Endodermal cell (in vitro differentiated cells): ENCODE measurements at regions not wholly inside any gene's neighbourhood (a gene's known extent, or its start where the extent isn't known, plus 50 kb on each side); places are given as distances from the start of the nearest gene placed in this dataset.
A peak's percentile ranks its signal among the peaks of the same experiment; 100 is the strongest.

ENCODE experiments used
- DNase-seq: peaks from one replicate; pipeline ENCODE4 v3.0.0-alpha.2; 2017
- H3K27ac ChIP-seq: 2 replicates; pipeline ENCODE4 v1.5.1; 2013; ENCODE audit warnings: mild to moderate bottlenecking, low read depth, low read length, moderate library complexity
- H3K27me3 ChIP-seq: 2 replicates; pipeline ENCODE4 v1.6.1; 2013; ENCODE audit warnings: mild to moderate bottlenecking, low read length, moderate library complexity; ENCODE audit not compliant: insufficient read depth, control insufficient read depth, poor library complexity, severe bottlenecking
- H3K36me3 ChIP-seq: 2 replicates; pipeline ENCODE4 v1.7.0; 2013; ENCODE audit warnings: mild to moderate bottlenecking, low read length, moderate library complexity; ENCODE audit not compliant: control insufficient read depth, insufficient read depth
- H3K4me1 ChIP-seq: one replicate; pipeline ENCODE4 v1.7.0; 2013; ENCODE audit warnings: low read length; ENCODE audit not compliant: control insufficient read depth, insufficient read depth
- H3K4me3 ChIP-seq: 2 replicates; pipeline ENCODE4 v1.5.1; 2013; ENCODE audit warnings: mild to moderate bottlenecking, low read length, moderate library complexity
- H3K9ac ChIP-seq: 2 replicates; pipeline ENCODE4 v1.6.1; 2013; ENCODE audit warnings: mild to moderate bottlenecking, low read length, moderate library complexity; ENCODE audit not compliant: poor library complexity, severe bottlenecking; ENCODE audit errors: extremely low read depth
- H3K9me3 ChIP-seq: 2 replicates; pipeline ENCODE4 v1.6.1; 2013; ENCODE audit warnings: mild to moderate bottlenecking, low read length, moderate library complexity; ENCODE audit not compliant: control insufficient read depth
- H3K27ac Mint-ChIP-seq: 2 replicates; pipeline ENCODE4 v1.8.0; 2020; ENCODE audit warnings: mixed read lengths
- H3K27me3 Mint-ChIP-seq: 2 replicates; pipeline ENCODE4 v1.8.0; 2021; ENCODE audit warnings: mild to moderate bottlenecking, mixed read lengths; ENCODE audit not compliant: insufficient read depth
- H3K36me3 Mint-ChIP-seq: 2 replicates; pipeline ENCODE4 v1.8.0; 2020; ENCODE audit warnings: low read depth, mixed read lengths
- H3K4me1 Mint-ChIP-seq: 2 replicates; pipeline ENCODE4 v1.8.0; 2020; ENCODE audit warnings: mixed read lengths
- H3K4me3 Mint-ChIP-seq: 2 replicates; pipeline ENCODE4 v1.8.0; 2020; ENCODE audit warnings: mild to moderate bottlenecking, moderate library complexity, mixed read lengths
- H3K9me3 Mint-ChIP-seq: 2 replicates; pipeline ENCODE4 v1.8.0; 2020; ENCODE audit warnings: mild to moderate bottlenecking, mixed read lengths
- WGBS, 2 experiments: methylation state at CpG; one replicate each; pipeline versions ENCODE4 v1.1.5 to v1.1.7; 2013; ENCODE audit warnings: missing lambda C conversion rate in 2 of 2, mixed read lengths in 1 of 2; ENCODE audit not compliant: insufficient coverage in 1 of 2, insufficient read length in 1 of 2; 5-methylcytosine and 5-hydroxymethylcytosine counted together
- TF ChIP-seq, protein P1 (sequence below): fragments of 200-600 bp; sonication (generic); conservative IDR thresholded peaks from 2 replicates; pipeline ENCODE4 v1.5.0; 2021; ENCODE audit warnings: antibody characterized with exemption, mild to moderate bottlenecking

DNA sequence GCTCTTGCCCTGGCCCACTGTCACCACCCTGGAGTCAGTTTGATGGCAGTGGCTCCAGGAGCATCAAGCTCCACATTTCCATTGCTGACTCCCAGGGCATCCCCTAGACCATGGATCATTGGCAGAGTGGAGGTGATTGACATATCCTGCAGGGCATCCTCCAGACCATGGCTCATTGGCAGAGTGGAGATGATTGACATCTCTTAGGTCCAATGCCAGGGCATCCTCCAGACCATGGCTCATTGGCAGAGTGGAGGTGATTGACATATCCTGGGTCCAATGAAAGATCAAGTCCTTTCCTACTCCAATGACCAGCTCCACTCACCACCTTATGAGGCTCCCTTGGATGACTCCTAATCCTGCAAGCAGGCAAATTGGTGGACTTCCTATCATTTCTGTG is 174.3 kb upstream of the NLRP1 start:
- Histone ChIP-seq H3K9ac (no peak overlapping the region), H3K4me3 (no peak overlapping the region), H3K36me3 (no peaks in the 10 kb centered on the region), H3K27ac (no peak overlapping the region), H3K9me3 (peaks cover 6% of the 10 kb centered on the region), H3K27me3 (no peaks in the 10 kb centered on the region), H3K4me1 (no peaks in the 10 kb centered on the region)
- peak; percentile 91 for DNase-seq
- Mint-ChIP-seq H3K9me3 (peaks cover 3% of the 10 kb centered on the region), H3K4me1 (no peaks in the 10 kb centered on the region), H3K36me3 (no peaks in the 10 kb centered on the region), H3K27ac (no peak overlapping the region), H3K27me3 (peaks cover 27% of the 10 kb centered on the region), H3K4me3 (no peak overlapping the region)
- TF ChIP-seq, protein P1, sequence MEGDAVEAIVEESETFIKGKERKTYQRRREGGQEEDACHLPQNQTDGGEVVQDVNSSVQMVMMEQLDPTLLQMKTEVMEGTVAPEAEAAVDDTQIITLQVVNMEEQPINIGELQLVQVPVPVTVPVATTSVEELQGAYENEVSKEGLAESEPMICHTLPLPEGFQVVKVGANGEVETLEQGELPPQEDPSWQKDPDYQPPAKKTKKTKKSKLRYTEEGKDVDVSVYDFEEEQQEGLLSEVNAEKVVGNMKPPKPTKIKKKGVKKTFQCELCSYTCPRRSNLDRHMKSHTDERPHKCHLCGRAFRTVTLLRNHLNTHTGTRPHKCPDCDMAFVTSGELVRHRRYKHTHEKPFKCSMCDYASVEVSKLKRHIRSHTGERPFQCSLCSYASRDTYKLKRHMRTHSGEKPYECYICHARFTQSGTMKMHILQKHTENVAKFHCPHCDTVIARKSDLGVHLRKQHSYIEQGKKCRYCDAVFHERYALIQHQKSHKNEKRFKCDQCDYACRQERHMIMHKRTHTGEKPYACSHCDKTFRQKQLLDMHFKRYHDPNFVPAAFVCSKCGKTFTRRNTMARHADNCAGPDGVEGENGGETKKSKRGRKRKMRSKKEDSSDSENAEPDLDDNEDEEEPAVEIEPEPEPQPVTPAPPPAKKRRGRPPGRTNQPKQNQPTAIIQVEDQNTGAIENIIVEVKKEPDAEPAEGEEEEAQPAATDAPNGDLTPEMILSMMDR = no peak

DNA sequence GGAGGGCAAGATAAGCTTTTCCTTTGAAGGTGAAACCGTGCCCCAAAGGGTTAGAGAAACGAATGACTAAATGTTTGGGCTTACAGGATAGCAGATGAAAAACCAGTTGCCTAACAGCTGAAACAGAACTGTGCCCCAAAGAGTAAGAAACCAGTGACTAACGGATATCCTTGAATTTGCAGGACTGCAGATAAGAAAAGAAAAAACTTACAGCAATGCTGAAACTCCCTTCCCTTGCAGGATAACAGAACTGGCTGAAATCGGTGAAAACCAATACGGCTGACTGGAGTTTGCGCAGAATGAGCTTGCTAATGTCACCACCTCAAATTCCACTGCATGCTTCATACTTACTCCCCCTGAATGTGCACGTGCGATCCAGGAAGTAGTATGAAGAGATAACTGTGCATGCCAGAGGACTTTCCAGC is 175.2 kb upstream of the NLRP1 start:
- H3K27me3 Mint-ChIP-seq = peaks cover 33% of the 10 kb centered on the region
- no peaks in the 10 kb centered on the region for H3K4me1 Mint-ChIP-seq
- no peak overlapping the region for H3K4me3 ChIP-seq
- H3K27ac ChIP-seq = no peak overlapping the region
- no peaks in the 10 kb centered on the region for H3K36me3 Mint-ChIP-seq
- no peaks in the 10 kb centered on the region for H3K36me3 ChIP-seq
- TF ChIP-seq, protein P1 = no peak
- WGBS, 2 experiments = 88 to 100% methylated on average over 4 to 8 of the region's 8 CpGs
- no peak overlapping the region for H3K9ac ChIP-seq
- DNase-seq = no peak
- peaks cover 6% of the 10 kb centered on the region for H3K9me3 ChIP-seq
- H3K4me3 Mint-ChIP-seq = no peak overlapping the region
- peaks cover 3% of the 10 kb centered on the region for H3K9me3 Mint-ChIP-seq
- peaks cover 2% of the 10 kb centered on the region for H3K27me3 ChIP-seq
- H3K27ac Mint-ChIP-seq = no peak overlapping the region
- H3K4me1 ChIP-seq = no peaks in the 10 kb centered on the region

DNA sequence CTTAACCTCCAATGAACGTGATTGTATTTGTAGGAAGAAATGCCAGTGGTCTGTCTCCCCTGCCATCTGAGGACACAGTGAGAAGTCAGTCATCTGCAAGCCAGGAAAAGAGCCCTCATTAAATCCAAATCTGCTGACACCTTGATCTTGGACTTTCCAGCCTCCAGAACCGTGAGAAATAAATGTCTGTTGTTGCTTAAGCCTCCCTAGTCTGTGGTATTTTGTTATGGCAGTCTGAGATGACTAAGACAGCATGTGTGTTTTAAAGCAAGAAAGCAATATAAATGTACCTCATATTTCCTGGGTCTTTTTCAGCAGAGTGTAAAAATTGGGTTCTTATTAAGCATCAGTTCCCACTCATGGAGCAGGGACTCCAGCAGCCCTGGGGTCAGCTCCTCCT is 177.9 kb upstream of the NLRP1 start:
- Mint-ChIP-seq H3K9me3 (peaks cover 3% of the 10 kb centered on the region), H3K27ac (no peak overlapping the region), H3K27me3 (peaks cover 41% of the 10 kb centered on the region), H3K4me1 (no peaks in the 10 kb centered on the region), H3K4me3 (no peak overlapping the region), H3K36me3 (no peaks in the 10 kb centered on the region)
- Histone ChIP-seq H3K4me3 (no peak overlapping the region), H3K27ac (no peak overlapping the region), H3K36me3 (no peaks in the 10 kb centered on the region), H3K4me1 (no peaks in the 10 kb centered on the region), H3K9ac (no peak overlapping the region), H3K9me3 (peaks cover 6% of the 10 kb centered on the region), H3K27me3 (peaks cover 9% of the 10 kb centered on the region)
- TF ChIP-seq, protein P1 = no peak
- no peak for DNase-seq
- WGBS, 2 experiments = 91 to 92% methylated on average over 2 of the region's 2 CpGs
